HG03439 (cell line): ENCODE measurements at regions not wholly inside any gene's neighbourhood (a gene's known extent, or its start where the extent isn't known, plus 50 kb on each side); places are given as distances from the start of the nearest gene placed in this dataset.
"Not testable (repeated sequence)": the region's sequence is repeated elsewhere in the genome, so short reads cannot be mapped to it uniquely, and the experiment has no call there.

Experiments
- ATAC-seq: cut with Tn5 transposase; IDR thresholded peaks from one replicate; pipeline ENCODE4 v1.9.1; 2021; ENCODE audit warnings: mild to moderate bottlenecking, moderate library complexity; ENCODE audit not compliant: unreplicated experiment

GRCh38 chr12:14207905-14208551, 157.5 kb upstream of the ATF7IP start:
- no peak for ATAC-seq

DNA sequence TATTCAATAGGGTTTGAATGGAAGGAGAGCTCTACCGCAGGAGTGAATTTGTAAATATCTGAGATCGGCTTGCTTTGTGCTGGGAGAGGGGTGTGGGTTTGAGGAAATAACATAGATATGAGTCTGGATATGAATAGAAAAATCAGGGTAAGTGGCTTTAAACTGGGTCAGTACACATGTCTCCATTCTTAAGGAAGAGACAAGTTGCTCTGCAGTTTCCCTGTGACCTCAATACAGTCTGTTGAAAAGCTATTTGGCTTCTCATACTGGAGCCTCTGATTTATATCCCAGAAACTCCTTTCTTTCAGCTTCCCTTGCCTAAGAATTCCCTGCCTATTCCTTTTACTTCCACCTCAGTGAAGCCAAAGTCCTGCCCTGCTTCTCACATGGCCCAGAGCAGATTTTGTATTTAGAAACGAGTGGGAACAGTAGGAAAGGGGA, 153.5 kb upstream of the ATF7IP start:
- no peak for ATAC-seq

DNA sequence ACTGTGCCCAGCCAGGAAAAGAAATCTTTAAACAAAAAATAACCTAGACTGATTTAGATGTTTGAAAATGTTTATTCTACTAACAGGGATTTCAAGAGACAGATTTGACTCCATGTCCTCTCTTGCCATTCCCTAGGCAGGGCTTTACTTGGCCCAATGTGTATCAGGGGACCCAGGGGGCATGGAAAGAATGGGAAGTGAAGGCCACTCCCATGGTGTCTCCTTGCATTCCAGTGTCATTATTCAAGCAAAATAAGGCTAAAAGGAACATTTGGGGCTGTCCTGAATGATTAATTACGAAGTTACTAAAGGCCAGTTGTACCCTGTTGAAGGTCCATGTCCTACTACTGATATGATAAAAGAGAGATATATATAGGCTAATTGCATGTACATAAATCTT, 151.9 kb upstream of the ATF7IP start:
- ATAC-seq: no peak

- ATAC-seq: no peak
Observed at GRCh38 chr12:14214495-14214894, 151.0 kb upstream of the ATF7IP start.

DNA sequence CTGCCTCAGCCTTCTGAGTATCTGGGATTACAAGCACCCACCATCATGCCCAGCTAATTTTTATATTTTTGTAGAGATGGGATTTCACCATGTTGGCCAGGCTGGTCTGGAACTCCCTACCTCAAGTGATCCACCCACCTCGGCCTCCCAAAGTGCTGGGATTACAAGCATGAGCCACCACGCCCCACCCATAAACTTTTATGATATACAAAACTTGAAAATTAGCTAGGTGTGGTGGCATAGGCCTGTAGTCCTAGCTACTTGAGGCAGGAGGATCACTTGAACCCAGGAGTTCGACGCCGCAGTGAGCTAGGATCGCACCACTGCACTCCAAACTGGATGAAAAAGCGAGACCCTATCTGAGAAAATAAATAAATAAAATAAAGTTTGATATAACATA, 149.5 kb upstream of the ATF7IP start:
- ATAC-seq: not testable (repeated sequence)

GRCh38 chr12:14216405-14217294, 148.8 kb upstream of the ATF7IP start:
- no peak for ATAC-seq

DNA sequence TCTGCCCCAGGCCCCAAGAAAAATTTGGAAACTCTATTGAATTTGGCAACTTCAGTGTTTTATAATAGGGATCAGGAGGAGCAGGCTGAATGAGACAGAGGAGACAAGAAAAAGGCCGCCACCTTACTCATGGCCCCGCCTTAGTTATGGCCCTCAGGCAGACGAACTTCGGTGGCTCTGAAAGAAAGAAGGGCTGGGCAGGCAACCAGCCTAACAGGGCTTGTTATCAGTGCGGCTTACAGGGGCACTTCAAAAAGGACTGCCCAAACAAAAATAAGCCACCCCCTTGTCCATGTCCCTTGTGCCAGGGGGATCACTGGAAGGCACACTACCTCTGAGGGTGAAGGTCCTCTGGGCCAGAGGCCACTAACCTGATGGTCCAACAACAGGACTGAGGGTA, 146.3 kb upstream of the ATF7IP start:
- no peak for ATAC-seq

GRCh38 chr12:14219670-14220069, 145.8 kb upstream of the ATF7IP start:
- not testable (repeated sequence) for ATAC-seq

DNA sequence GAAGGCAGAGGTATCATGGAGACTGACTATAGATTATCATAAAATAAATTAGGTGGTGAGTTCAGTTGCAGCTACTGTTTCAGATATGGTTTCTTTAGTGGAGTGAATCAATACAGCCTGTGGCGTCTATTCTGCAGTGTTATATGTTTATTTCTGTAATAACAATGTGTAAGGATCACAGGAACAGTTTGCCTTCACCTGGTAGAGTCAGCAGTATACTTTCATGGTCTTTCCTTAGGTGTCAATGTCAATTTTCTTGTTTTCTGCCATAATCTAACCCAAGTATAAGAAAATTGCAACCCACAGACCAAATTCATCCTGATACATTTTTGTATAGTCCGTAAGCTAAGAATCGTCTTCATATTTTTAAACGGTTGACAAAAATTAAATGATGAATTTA, 140.4 kb upstream of the ATF7IP start:
- ATAC-seq: no peak

- ATAC-seq: not testable (repeated sequence)
Observed at GRCh38 chr12:14235176-14235575, 130.3 kb upstream of the ATF7IP start.

GRCh38 chr12:14236641-14237040, 128.8 kb upstream of the ATF7IP start:
- not testable (repeated sequence) for ATAC-seq

DNA sequence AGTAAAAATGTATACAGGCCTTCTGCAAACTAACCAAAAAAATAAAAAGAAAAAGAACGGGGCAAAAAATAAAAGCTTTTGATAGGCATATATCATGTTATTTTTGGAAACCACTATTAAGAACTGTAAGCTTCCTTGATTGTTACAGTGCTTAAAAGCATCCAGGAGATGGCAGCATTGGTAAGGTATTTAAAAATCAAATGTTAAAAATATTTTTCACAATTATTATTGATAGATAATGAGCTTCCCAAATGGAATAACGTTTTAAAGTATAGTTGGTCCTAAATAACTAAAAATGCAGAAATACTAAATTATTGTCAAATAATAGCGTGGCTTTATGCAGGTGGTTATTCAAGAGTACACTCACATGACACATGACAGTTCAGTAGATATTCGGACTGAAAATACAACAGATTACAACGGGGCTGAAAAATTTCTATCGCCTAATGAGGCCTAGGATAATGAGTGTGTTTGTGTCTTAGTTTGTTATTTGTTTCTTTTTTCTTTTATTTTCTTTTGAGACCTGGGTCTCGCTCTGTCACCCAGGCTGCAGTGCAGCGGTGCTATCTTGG, 127.2 kb upstream of the ATF7IP start:
- no peak for ATAC-seq

DNA sequence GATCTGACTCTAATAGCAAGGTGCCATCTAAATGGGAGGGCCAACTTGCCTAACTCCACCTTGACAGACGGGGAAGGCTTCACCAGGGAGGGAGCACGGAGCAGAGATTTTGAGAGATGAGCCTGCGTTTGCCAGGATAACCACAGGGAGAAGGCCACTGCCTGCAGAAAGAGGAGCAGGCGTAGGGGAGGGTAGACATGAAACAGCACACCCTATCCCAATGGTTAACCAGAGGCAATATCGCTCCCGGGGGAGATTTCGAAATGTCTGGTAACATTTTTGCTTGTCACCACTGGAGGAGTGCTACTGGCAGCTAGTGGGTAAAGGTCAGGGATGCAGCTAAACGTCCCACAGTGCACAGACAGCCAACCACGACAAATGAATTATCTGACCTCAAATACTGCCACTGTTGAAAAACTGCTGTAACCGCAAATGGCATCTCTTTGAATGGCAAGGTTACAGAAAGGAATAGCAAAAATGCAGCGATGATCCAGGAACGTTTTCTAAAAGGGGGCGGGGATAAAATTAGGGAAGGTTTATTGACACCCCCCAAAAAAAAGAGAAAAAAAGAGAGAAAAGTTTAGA, 126.0 kb upstream of the ATF7IP start:
- ATAC-seq: peak; percentile 72

GRCh38 chr12:14239935-14240872, 125.3 kb upstream of the ATF7IP start:
- peak; percentile 39 for ATAC-seq

DNA sequence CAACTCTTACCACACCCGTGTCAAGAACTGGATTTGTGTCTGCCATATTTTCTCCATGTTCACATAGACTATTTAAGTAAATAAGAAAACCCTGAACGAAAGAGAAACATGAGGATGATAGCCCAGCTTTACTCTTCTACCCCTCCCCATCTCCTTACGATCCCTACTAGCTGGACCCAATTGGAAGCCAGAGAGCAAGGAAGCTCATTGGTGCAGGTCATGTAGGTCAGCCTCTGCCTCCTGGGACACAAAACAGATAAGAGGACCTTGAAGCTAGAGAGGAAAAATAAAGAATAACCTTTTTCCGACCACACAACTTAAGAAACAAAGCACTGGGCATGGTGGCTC, 124.6 kb upstream of the ATF7IP start:
- no peak for ATAC-seq

- not testable (repeated sequence) for ATAC-seq
Observed at GRCh38 chr12:14242825-14243224, 122.7 kb upstream of the ATF7IP start.

DNA sequence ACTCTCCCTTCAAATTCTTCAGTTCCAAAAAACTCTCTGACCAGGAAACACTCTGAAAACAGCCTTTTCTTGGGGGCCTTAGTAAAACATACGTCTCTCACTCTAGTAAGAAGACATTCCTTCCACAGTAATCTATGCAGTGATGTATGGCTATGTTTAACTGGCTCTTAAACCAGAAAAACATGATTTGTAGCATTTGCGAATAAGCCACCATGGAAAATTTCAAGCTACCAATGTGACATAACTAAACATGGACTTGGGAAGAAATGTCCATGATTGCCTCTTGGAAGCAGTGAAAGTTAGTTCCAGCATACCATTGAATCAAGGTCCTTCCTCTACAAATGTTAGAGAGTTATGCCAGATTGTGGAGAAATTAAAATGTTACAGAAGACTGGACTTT, 121.5 kb upstream of the ATF7IP start:
- no peak for ATAC-seq

- no peak for ATAC-seq
Observed at GRCh38 chr12:14244876-14245669, 120.4 kb upstream of the ATF7IP start.

DNA sequence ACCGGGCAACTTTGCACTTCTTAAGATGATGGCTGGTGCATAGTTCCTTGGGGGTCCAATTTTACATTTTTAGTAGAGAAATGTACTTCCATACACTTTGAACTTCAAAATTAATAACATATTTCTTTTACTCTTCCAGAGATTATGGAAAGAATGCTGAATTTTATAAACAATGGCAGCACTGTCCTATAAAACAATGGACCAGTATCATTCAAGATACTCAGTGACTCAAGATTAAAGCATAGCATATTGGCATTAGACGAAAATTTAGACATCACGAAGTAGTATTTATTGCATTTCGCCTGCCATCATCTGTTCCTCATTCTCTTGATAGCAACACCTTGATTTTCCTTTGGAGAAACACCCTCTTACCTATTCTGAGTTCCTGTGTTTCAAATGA, 118.3 kb upstream of the ATF7IP start:
- ATAC-seq: no peak

DNA sequence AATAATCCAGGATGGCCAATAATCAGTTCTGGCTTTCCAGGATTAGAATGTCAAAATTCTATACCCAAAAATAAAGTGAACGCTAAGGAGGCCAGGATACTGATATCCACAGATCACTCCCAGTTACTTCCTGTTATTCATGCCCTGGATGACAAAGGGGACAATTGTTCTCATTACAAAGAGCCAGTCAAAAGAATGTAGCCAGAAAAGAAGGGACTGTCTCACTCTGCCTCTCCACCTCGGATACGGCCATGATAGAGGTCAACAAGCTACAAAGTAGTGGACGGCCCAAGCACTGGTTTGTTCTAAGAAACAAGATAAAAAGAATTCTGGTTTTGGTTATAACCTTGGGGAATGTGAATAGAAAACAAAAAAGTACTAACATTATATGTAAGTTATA, 116.1 kb upstream of the ATF7IP start:
- ATAC-seq: no peak
